ENCODE measurements at regions not wholly inside any gene's neighbourhood (a gene's known extent, or its start where the extent isn't known, plus 50 kb on each side); places are given as distances from the start of the nearest gene placed in this dataset.

DNA sequence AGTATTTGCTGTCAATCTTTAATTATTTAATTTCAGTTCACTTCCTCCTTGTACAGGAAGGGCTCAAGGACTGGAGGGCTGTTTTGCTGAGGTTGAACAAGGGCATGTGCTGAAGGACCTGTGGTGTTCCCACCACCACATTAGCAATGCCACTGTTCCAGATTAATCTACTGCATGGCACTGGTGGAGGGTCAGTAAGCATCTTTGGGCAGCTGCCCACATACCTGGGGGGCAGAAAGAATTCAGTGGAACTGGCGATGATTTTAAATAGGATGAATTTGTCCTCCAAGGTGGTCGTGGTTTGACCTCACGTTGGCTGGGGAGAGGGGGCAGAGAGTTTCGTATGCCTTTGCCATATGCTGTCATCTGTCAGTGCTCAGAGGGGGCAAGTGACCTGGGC is 244.8 kb downstream of the TLE3 start:
- no peak for DNase-seq (ENCODE audit: low read depth, low spot score)
- ChIA-PET POLR2A (no interaction called here), CTCF (no interaction called here)
- Histone ChIP-seq H3K27me3 (ENCODE audit: control insufficient read depth, insufficient read depth, low read length) (no peaks in the 10 kb centered on the region), H3K27ac (ENCODE audit: low read depth, low read length) (peak overlapping the region; percentile 47), H3K9me3 (ENCODE audit: control insufficient read depth, insufficient read depth, low read length) (no peaks in the 10 kb centered on the region; the same call in 1 of the 2 replicates), H3K4me3 (ENCODE audit: low read depth, low read length) (no peak overlapping the region)
- TF ChIP-seq, protein P1, sequence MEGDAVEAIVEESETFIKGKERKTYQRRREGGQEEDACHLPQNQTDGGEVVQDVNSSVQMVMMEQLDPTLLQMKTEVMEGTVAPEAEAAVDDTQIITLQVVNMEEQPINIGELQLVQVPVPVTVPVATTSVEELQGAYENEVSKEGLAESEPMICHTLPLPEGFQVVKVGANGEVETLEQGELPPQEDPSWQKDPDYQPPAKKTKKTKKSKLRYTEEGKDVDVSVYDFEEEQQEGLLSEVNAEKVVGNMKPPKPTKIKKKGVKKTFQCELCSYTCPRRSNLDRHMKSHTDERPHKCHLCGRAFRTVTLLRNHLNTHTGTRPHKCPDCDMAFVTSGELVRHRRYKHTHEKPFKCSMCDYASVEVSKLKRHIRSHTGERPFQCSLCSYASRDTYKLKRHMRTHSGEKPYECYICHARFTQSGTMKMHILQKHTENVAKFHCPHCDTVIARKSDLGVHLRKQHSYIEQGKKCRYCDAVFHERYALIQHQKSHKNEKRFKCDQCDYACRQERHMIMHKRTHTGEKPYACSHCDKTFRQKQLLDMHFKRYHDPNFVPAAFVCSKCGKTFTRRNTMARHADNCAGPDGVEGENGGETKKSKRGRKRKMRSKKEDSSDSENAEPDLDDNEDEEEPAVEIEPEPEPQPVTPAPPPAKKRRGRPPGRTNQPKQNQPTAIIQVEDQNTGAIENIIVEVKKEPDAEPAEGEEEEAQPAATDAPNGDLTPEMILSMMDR (IDR thresholded peaks at IDR 0.05; ENCODE audit: low read depth, low read length) = no peak

DNA sequence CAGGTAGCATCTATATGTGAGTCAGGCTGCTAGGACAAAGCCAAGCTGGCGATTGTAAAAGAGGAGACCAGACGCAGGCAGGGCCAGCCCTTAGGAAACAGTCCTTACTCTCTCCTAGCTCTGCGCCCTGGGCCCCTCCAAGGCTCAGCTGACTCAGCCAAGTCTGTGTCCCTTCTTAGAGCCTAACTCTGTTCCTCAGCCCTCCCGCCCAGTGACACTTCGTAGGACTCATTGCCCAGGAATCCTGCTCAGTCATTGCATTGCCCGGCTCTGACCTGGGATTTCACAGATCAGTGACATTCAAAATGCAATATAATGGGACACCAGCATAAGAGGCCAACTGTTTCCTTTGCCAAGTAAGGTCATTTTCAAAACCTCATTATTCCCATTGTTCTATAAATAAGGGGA is 244.2 kb downstream of the TLE3 start:
- POLR2A ChIA-PET = no interaction called here
- Histone ChIP-seq H3K9me3 (ENCODE audit: control insufficient read depth, insufficient read depth, low read length) (no peaks in the 10 kb centered on the region; the same call in 1 of the 2 replicates), H3K4me3 (ENCODE audit: low read depth, low read length) (no peak overlapping the region), H3K27ac (ENCODE audit: low read depth, low read length) (peak overlapping the region; percentile 47), H3K27me3 (ENCODE audit: control insufficient read depth, insufficient read depth, low read length) (no peaks in the 10 kb centered on the region)
- TF ChIP-seq, protein P1 (IDR thresholded peaks at IDR 0.05; ENCODE audit: low read depth, low read length) = no peak
- CTCF ChIA-PET = no interaction called here
- DNase-seq (ENCODE audit: low read depth, low spot score) = no peak

DNA sequence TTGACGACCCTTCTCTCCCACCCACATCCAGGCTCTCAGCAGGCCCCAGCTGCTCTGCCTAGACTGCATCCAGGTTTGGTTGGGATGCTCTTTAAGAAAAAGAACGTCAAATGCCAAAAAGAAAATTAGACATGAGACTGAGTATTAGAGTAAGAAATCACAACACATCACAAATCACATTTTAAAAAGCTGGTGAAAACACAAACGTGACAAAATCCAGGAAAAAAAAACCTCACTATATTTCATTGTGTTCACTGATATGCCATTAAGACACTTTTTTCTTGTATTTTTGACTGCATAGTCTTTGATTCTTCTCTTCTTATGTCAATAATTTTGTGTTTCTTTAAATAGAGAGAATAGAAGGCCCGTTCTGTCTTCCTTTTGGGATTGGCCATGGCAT is 243.7 kb downstream of the TLE3 start:
- Histone ChIP-seq H3K4me3 (ENCODE audit: low read depth, low read length) (no peak overlapping the region), H3K27ac (ENCODE audit: low read depth, low read length) (peak overlapping the region; percentile 47), H3K9me3 (ENCODE audit: control insufficient read depth, insufficient read depth, low read length) (no peaks in the 10 kb centered on the region; the same call in 1 of the 2 replicates), H3K27me3 (ENCODE audit: control insufficient read depth, insufficient read depth, low read length) (no peaks in the 10 kb centered on the region)
- TF ChIP-seq, protein P1 (IDR thresholded peaks at IDR 0.05; ENCODE audit: low read depth, low read length) = no peak
- ChIA-PET CTCF (no interaction called here), POLR2A (no interaction called here)
- no peak for DNase-seq (ENCODE audit: low read depth, low spot score)

DNA sequence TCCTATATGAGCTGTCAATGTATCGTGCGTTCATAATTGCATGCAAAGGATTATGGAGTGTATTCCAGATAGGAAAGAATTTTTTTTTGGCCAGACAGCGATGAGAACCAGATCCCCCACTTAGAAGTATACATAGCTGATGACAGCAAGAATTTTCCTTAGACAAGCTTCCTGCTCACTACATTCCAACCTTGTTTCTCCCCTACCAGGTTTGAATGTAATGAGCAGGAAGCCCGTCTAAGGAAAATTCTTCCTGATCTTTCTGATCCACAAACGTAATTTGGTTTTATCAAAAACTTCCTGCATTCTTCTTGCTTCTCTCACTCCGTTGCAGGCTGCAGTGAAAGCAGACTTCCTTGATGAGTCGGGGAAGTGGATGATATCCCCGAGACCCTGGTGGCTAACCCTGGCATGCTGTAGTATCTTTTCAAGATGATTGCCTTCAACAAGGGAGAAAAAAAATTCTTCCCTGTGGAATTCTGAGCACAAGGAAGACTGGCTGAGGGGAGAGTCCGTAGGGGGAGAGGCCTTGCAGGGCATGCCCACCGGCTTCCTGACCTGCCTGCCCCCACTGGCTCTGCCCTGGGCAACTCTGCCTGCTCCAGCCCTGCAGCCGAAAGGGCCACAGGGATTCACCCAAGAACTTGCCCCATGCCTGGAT is 243.1 kb downstream of the TLE3 start:
- CTCF ChIA-PET = no interaction called here
- no peak overlapping the region for H3K4me3 ChIP-seq (ENCODE audit: low read depth, low read length)
- peak; percentile 47 for DNase-seq (ENCODE audit: low read depth, low spot score)
- POLR2A ChIA-PET = no interaction called here
- H3K27ac ChIP-seq (ENCODE audit: low read depth, low read length) = peak overlapping the region; percentile 68
- H3K27me3 ChIP-seq (ENCODE audit: control insufficient read depth, insufficient read depth, low read length) = no peaks in the 10 kb centered on the region
- TF ChIP-seq, protein P1 (IDR thresholded peaks at IDR 0.05; ENCODE audit: low read depth, low read length) = no peak
- H3K9me3 ChIP-seq (ENCODE audit: control insufficient read depth, insufficient read depth, low read length) = no peaks in the 10 kb centered on the region; the same call in 1 of the 2 replicates

DNA sequence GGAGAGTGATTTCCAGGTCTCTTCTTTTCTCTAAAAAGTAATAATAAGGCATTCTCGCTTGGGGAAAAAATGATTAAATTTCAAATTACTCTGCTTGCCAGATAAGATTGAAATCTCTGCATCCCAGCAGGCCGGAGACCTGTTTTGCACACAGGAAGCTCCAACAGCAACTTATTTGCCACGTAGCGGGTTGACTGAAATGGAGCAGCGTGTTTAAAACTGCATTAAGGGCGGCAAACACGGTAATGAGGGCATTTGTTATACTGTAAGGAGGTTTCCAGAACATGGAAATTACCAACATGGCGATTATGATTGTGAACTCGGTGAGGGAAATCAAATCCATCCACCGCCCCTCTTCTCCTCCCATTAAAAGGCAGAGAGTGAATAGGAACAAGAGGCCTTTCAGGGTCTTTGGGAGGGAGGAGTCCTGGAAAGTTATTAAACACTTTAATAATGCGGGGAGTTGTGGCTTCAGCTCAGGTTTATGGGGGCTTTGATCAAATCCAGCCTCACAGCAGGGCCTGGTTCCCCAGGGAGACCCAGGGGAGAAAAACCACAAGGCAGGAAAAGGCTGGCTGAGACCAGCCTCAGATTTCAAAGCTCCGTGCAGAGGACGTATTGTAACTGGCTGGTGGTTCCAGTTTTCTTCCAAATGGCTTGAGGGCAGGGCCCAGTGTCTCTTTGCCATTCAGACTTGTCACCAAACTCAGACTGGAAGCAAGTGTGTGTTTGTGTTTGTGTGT is 242.3 kb downstream of the TLE3 start:
- DNase-seq (ENCODE audit: low read depth, low spot score) = no peak
- ChIA-PET POLR2A (no interaction called here), CTCF (no interaction called here)
- TF ChIP-seq, protein P1 (IDR thresholded peaks at IDR 0.05; ENCODE audit: low read depth, low read length) = no peak
- no peaks in the 10 kb centered on the region for H3K27me3 ChIP-seq (ENCODE audit: control insufficient read depth, insufficient read depth, low read length)
- peak overlapping the region; percentile 68 for H3K27ac ChIP-seq (ENCODE audit: low read depth, low read length)
- H3K9me3 ChIP-seq (ENCODE audit: control insufficient read depth, insufficient read depth, low read length) = no peaks in the 10 kb centered on the region; the same call in 1 of the 2 replicates
- H3K4me3 ChIP-seq (ENCODE audit: low read depth, low read length) = no peak overlapping the region

Data from AG04450 (cell line).